Effector CD8-positive, alpha-beta T cell (primary cell): ENCODE measurements at regions not wholly inside any gene's neighbourhood (a gene's known extent, or its start where the extent isn't known, plus 50 kb on each side); places are given as distances from the start of the nearest gene placed in this dataset.

Experiments used
- DNase-seq: peaks from one replicate; lab custom pipeline; 2025; lab: John Stamatoyannopoulos, UW

GRCh38 chr2:146893500-146894041 lies 951.3 kb upstream of the ACVR2A start:
- no peak for DNase-seq

GRCh38 chr2:146890491-146890890 lies 954.3 kb upstream of the ACVR2A start:
- DNase-seq, result no peak

DNA sequence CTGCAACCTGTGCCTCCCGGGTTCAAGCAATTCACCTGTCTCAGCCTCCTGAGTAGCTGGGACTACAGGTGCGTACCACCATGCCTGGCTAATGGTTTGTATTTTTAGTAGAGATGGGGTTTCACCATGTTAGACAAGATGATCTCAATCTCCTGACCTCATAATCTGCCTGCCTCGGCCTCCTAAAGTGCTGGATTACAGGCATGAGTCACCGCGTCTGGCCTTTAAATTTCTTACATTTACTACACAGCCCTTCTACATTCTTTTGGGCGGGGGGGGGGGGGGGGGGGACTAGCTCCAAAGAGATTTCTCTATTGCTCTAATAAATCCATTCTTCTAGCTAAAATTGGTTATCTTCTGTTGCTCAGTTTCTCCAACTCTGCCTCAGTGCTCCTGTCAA lies 964.9 kb upstream of the ACVR2A start:
- DNase-seq, result no peak

GRCh38 chr2:146874260-146874658 lies 970.6 kb upstream of the ACVR2A start:
- no peak for DNase-seq

DNA sequence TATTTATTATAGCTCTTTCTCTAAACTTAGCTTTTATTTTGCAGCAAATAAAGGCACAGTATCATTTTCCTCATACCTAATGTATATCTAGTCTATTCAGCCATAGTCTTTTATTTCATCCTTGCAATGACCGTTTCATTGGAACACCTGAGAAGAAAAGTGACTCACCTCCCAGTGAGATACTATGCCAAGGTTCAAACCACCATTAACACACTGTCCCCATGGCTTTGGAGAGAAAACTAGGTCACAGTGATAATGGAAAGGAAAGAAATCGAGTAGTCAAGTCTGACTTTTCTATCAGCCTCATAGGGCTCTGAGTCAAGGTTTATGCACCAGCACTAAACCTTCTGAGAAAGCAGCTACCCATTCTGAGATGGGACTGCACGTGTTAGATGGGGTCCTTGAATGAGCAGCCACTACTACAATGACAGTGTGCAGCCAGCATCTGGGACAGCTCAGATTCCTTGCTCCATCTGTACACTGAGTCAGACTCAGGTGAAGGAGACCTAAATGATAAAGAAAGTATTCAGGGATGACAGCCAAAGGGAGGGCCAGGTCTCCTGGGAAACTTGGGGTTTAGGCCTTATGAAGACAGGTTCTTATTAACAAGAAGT lies 971.1 kb upstream of the ACVR2A start:
- DNase-seq, result no peak

- DNase-seq, result no peak
These were observed 971.8 kb upstream of the ACVR2A start for GRCh38 chr2:146873056-146873455.

DNA sequence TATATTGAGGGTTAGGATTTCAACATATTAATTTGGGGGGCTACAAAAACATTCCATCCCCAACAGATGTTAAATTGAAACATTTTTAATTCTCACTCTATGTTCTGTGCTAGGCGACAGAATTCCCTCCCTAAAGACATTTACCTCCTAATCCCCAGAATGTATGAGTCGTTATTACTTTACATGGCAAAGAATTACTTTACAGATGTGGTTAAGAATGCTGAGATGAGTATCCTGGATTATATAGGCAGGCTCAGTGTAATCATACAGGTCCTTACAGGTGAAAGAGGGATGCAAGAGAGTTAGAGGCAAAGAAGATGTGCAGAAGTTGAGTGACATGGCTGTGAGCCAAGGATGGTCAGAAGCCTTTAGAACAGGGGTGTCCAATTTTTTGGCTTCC lies 974.1 kb upstream of the ACVR2A start:
- no peak for DNase-seq

- DNase-seq, result no peak
These were observed 975.5 kb upstream of the ACVR2A start for GRCh38 chr2:146869328-146869727.

GRCh38 chr2:146868051-146868450 lies 976.8 kb upstream of the ACVR2A start:
- no peak for DNase-seq

GRCh38 chr2:146867477-146867986 lies 977.3 kb upstream of the ACVR2A start:
- DNase-seq, result no peak

DNA sequence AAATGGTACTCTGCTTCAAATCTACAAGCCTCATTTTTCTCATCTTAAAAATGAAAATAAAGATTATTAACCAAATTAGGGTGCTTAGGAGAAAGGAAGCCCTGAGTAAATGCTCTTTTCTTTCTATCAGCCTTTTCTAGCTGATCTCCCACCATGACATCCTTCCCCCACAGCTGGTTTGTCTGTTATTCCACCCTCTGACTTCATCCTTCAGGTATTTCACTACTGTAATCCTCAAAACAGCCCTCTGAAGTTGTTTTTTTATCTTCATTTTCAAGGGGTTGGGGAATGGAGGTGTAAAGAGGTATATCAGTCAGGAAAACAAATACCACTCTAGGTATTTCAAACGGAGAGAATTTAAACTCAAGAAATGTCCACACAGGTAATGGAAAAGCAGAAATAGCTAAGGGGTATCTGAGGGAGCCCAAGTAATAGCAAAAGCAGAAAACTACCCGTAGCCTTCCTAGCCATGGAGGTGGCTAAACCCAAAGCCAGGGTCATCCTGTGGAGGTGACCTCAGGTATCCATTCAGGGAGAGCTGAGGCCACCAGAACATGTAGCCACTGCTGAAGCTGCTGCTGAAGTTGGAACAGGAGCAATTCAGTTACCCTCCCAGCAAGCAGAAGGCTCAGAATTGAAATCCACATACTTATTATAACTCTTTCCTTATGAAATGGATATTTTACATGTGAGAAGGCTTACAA lies 990.9 kb upstream of the ACVR2A start:
- DNase-seq, result no peak

GRCh38 chr2:146852661-146853060 lies 992.2 kb upstream of the ACVR2A start:
- DNase-seq, result no peak

DNA sequence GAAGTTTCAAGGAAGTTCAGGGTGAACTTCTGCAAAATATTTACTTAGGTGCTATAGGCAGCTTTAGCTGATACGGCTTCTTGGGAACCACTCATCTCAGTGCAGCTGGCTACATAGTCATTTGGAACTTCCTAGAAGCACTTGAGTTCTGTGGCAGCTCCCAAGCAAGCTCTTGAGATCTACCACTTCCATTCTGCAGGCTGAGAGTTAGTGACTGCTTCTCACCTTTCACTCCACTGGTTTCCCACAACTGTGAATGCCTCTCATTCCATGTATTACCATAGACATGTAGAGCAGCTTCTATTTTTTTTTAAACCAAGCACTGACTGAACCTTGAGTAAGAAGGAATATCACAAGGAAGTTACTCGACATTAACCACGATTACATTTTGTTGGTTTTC lies 994.1 kb upstream of the ACVR2A start:
- no peak for DNase-seq

DNA sequence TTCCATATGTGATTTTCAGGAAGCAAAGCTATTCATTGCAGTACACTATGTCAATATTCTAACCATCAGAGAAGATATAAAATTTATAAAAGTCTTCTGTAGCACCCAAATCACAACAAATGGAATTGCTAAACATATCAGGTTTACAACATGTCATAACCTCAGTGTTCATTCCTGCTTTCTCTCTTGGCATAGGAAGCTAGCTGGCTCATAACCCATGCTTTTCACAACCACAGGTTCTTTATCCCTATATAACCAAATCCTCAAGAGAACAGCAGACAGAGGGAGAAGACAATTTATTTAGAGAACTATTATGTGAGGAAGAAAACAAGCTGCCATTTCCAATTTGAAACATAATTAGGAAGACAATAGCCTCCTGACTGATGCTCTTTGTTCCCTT lies 997.0 kb upstream of the ACVR2A start:
- DNase-seq, result no peak

DNA sequence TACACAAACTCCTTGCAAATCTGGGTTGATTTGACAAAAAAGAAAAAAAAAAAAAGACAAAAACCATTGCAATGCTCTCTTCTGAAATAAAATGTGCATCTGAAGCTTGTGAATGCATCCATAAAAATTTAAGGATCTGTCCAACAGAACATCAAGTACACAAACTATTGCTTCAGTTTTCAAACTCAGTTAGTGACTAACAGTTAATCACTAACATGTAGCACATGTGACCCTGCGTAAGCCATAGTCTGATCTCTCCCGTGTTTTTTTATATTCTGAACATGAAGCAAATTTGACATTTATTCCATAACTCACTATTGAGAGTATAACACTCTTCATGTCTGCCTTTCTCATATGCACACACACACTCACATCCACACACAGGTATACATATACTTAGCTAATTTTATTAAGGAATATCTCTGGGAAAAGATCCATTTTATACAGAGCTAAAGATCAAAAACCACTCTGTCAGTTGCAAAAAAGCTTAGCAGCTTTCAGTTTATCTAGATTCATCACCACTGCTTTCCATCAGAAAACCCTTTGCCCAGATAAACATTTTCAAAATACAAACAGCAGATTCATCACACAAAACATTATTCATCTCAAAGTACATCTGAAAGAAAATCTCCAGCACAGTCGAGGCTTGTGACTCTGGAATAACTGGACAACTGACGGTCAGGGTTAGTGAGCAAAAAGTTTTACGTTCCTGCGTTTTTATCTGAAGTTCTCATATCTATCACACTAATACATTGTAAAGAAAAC lies 1000.4 kb upstream of the ACVR2A start:
- no peak for DNase-seq

DNA sequence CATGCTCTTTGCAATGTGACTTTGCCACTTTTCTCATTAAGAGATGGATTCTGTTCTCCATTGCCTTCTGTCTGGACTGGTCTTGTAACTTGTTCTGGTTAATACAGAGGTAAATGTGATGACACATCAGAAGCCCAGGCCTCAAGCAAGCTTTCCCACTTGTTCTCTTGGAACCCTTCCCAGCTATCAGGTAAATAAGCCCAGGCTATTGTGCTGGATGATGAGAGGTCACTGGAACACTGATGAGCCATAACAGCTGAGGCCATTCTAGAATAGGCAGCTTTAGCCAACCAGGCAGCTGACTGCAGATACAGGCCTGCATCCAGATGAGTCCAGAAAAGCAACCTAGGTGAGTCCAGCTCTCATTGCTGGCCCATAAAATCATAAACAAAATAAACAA lies 1007.0 kb upstream of the ACVR2A start:
- DNase-seq, result no peak

DNA sequence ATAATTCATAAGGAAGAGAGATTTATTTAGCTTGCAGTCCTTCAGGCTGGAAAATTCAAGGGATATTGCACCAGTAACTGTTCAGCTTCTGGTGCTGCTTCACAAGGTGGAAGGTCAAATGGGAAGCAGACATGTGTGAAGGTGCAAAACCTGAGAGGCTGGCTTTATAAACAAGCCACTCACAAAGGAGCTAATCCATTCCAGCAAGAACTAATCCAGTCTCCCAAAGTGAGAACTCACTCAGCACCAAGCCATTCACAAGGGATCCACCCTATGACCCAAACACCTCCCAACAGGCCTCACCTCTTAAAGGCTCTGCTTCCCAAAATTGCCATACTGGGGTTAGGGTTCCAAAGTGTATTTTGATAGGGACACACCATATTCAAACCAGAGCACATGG lies 1018.4 kb upstream of the ACVR2A start:
- no peak for DNase-seq

DNA sequence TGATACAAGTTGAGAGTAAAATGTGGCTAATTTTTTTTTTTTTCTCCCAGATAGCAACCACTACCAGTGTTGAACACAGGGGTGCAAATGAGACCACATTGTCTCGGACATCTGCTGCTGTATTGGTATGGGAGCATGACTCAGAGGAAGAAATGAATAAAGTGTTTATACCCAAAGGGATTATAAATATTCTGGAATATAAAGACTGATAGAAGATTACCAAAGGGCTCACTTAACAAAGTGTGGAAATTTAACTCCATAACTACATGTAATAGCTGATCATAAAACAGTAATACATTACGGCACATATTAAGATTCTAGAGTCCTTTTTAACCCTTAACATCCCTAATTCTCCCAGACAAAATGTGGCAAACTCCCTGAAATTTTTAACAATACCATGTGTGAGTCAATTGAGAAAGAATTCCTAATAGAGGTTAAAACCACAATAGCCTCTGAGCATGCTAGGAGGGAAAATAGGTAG lies 1023.0 kb upstream of the ACVR2A start:
- DNase-seq, result no peak

DNA sequence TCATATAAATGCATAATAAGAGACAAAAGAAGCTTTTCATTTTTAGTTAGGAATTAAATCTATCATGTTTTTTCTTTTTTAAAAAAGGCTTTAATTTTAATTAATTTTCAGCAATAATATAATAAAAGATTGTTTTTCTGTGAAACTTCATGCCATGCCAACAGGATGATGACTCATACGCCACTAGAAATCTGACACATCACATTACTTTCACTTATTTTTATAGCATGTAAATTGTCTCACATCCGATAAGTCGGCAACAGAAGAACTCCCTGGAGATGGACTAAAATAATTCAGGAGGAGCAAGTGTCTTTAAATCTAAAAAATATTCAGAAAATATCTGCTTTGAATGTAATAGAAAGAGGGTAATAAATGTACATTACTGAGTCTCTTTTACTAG lies 1024.2 kb upstream of the ACVR2A start:
- DNase-seq, result no peak

DNA sequence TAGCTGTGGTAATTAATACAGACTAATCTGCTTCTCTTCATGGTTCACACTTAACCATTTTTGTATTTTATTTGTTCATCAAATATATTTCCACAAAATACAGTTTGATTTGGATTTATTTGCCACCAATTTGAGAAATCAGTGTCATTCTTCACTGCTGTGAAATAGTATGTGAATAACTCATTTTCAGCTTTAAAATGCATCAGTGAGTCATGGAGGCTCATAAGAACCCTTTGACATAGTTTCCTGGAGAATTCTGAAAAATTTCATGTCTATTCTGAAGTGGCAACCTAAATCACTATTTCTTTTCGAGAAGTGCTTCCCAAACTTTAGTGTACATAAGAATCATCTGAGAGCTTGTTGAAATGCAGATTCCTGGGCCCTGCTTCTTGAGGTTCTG lies 1026.7 kb upstream of the ACVR2A start:
- no peak for DNase-seq

DNA sequence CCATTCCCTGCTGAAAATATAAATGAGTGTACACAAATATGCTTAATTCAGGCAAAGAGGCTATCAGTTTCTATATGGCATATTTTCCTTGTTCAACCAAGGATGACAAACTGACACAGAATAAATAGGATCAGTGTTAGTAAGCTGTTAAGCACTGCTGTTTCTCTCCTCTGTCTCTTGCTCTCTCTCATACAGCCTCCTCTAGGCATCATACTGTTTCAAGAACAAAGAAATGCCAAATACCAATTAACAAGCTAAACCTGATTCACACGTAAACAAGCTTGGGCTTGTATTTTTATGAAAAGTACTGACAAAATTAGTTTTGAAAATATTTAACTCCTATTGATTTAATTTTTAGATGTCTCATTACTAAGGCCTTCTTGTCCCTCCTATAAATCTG lies 1027.2 kb upstream of the ACVR2A start:
- DNase-seq, result no peak

DNA sequence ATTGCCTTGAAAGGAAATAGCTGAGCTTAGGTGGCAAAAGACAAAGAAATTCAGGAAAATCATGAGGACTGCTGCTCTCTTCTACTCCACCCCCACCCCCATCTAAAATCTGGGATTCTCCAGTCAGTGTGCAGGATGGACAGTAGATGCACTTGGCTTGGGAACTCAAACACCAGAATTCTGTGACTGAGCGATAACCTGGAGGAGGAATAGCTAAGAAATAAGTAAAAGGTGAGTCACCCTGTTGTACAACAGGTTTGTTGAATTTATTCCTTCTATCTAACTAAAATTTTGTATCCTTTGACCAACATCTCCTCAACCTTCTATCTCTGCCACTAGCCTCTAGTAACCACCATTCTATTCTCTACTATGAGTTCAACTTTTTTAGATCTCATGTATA lies 1029.9 kb upstream of the ACVR2A start:
- DNase-seq, result no peak
